ENCODE measurements at regions not wholly inside any gene's neighbourhood (a gene's known extent, or its start where the extent isn't known, plus 50 kb on each side); places are given as distances from the start of the nearest gene placed in this dataset.

DNA sequence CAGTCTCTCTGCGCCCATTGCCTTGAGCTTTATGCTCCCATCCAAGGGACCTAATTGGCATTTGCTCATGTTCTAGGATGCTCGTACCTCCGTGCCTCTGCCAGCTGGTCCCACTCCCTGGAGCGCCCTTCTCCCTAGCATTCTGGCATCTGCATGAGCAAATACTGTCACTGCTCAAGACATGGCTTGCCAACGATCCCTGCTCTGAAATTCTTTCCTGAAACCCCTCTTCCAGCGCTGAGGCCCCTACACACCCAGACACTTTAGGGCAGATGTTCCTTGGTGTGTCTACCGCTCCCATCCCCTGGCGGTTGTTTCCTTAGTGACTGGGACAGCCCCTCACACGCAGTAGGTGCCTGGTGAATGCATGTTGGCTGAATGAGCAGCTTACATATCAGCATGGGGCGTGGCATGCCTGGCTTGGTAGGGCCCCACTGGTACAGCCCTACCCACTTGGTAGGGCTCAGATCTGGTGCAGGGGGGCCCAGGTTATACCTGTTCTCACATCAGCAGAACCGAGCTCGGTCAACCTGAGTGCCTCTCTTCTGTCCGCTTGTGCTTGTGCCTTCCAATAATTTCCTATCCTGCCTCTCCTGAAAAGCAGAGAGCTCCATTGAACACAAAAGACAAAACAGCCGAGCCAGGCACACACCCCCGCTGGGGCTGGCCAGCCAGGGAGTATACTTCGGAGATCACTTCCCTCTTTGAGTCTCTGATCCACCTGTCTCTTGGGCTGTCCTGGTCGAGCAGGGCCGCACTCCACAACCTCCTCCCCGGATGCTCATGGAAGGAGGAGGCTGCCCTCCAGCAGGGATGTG lies 59.2 kb downstream of the INHBB start:
- H3K9ac ChIP-seq = no peak overlapping the region

GRCh38 chr2:120405759-120406099 lies 59.8 kb downstream of the INHBB start:
- H3K79me2 ChIP-seq (ENCODE audit: low read depth) = no peaks in the 10 kb centered on the region
- TF ChIP-seq EZH2 (IDR thresholded peaks at IDR 0.05) = no peak
- no peak for TF ChIP-seq EZH2phosphoT487 (IDR thresholded peaks at IDR 0.05)
- TF ChIP-seq, protein P1, sequence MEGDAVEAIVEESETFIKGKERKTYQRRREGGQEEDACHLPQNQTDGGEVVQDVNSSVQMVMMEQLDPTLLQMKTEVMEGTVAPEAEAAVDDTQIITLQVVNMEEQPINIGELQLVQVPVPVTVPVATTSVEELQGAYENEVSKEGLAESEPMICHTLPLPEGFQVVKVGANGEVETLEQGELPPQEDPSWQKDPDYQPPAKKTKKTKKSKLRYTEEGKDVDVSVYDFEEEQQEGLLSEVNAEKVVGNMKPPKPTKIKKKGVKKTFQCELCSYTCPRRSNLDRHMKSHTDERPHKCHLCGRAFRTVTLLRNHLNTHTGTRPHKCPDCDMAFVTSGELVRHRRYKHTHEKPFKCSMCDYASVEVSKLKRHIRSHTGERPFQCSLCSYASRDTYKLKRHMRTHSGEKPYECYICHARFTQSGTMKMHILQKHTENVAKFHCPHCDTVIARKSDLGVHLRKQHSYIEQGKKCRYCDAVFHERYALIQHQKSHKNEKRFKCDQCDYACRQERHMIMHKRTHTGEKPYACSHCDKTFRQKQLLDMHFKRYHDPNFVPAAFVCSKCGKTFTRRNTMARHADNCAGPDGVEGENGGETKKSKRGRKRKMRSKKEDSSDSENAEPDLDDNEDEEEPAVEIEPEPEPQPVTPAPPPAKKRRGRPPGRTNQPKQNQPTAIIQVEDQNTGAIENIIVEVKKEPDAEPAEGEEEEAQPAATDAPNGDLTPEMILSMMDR (IDR thresholded peaks at IDR 0.05) = no peak

More for the DNA sequence above, 59.2 kb downstream of the INHBB start:
- TF ChIP-seq EZH2 (IDR thresholded peaks at IDR 0.05) (no peak), EZH2phosphoT487 (IDR thresholded peaks at IDR 0.05) (no peak)
- TF ChIP-seq, protein P1 (IDR thresholded peaks at IDR 0.05) = no peak
- no peak overlapping the region for H3K27ac ChIP-seq
- Mint-ChIP-seq H3K27me3 (ENCODE audit: insufficient read depth, low read depth) (peaks cover 12% of the 10 kb centered on the region), H3K4me1 (peaks cover 6% of the 10 kb centered on the region), H3K27ac (no peak overlapping the region), H3K4me3 (no peak overlapping the region), H3K36me3 (no peaks in the 10 kb centered on the region), H3K9me3 (peaks cover 8% of the 10 kb centered on the region)
- H3K4me3 ChIP-seq = no peak overlapping the region
- H4K20me1 ChIP-seq (ENCODE audit: low read depth) = no peaks in the 10 kb centered on the region
- no peaks in the 10 kb centered on the region for H3K4me1 ChIP-seq
- no peaks in the 10 kb centered on the region for H3K9me3 ChIP-seq (ENCODE audit: low read depth)
- no peaks in the 10 kb centered on the region for H3K79me2 ChIP-seq (ENCODE audit: low read depth)
- no peak overlapping the region for H3K4me2 ChIP-seq
- no peak for DNase-seq (ENCODE audit: low spot score)
- H3K27me3 ChIP-seq = no peaks in the 10 kb centered on the region
- no peaks in the 10 kb centered on the region for H3F3A ChIP-seq (ENCODE audit: low read depth)
- H2AFZ ChIP-seq (replicated peaks) = no peak overlapping the region
- no peaks in the 10 kb centered on the region for H3K36me3 ChIP-seq

GRCh38 chr2:120406566-120406965 lies 60.6 kb downstream of the INHBB start:
- Mint-ChIP-seq H3K36me3 (no peaks in the 10 kb centered on the region), H3K4me1 (peaks cover 4% of the 10 kb centered on the region), H3K27ac (no peak overlapping the region), H3K4me3 (no peak overlapping the region), H3K9me3 (peaks cover 19% of the 10 kb centered on the region), H3K27me3 (ENCODE audit: insufficient read depth, low read depth) (peaks cover 10% of the 10 kb centered on the region)
- Histone ChIP-seq H3K9ac (no peak overlapping the region), H3K4me1 (no peaks in the 10 kb centered on the region), H3K79me2 (ENCODE audit: low read depth) (no peaks in the 10 kb centered on the region), H3K27ac (no peak overlapping the region), H3K4me2 (no peak overlapping the region), H3K4me3 (no peak overlapping the region), H4K20me1 (ENCODE audit: low read depth) (no peaks in the 10 kb centered on the region), H3K27me3 (no peaks in the 10 kb centered on the region), H2AFZ (replicated peaks) (no peak overlapping the region), H3K36me3 (no peaks in the 10 kb centered on the region), H3K9me3 (ENCODE audit: low read depth) (no peaks in the 10 kb centered on the region), H3F3A (ENCODE audit: low read depth) (no peaks in the 10 kb centered on the region)
- TF ChIP-seq, protein P1 (IDR thresholded peaks at IDR 0.05) = no peak
- TF ChIP-seq EZH2phosphoT487 (IDR thresholded peaks at IDR 0.05) = no peak
- TF ChIP-seq EZH2 (IDR thresholded peaks at IDR 0.05) = no peak
- no peak for DNase-seq (ENCODE audit: low spot score)

More at GRCh38 chr2:120405759-120406099, 59.8 kb downstream of the INHBB start:
- Mint-ChIP-seq H3K27ac (no peak overlapping the region), H3K4me1 (peaks cover 4% of the 10 kb centered on the region), H3K9me3 (peaks cover 12% of the 10 kb centered on the region), H3K27me3 (ENCODE audit: insufficient read depth, low read depth) (peaks cover 12% of the 10 kb centered on the region), H3K4me3 (no peak overlapping the region), H3K36me3 (no peaks in the 10 kb centered on the region)
- Histone ChIP-seq H3K36me3 (no peaks in the 10 kb centered on the region), H2AFZ (replicated peaks) (no peak overlapping the region), H3K4me2 (no peak overlapping the region), H3K9me3 (ENCODE audit: low read depth) (no peaks in the 10 kb centered on the region), H3K27me3 (no peaks in the 10 kb centered on the region), H3K4me1 (no peaks in the 10 kb centered on the region), H4K20me1 (ENCODE audit: low read depth) (no peaks in the 10 kb centered on the region), H3K4me3 (no peak overlapping the region), H3F3A (ENCODE audit: low read depth) (no peaks in the 10 kb centered on the region), H3K27ac (no peak overlapping the region), H3K9ac (no peak overlapping the region)
- no peak for DNase-seq (ENCODE audit: low spot score)
